ENCODE measurements at regions not wholly inside any gene's neighbourhood (a gene's known extent, or its start where the extent isn't known, plus 50 kb on each side); places are given as distances from the start of the nearest gene placed in this dataset.
"Not testable (repeated sequence)": the region's sequence is repeated elsewhere in the genome, so short reads cannot be mapped to it uniquely, and the experiment has no call there.

DNA sequence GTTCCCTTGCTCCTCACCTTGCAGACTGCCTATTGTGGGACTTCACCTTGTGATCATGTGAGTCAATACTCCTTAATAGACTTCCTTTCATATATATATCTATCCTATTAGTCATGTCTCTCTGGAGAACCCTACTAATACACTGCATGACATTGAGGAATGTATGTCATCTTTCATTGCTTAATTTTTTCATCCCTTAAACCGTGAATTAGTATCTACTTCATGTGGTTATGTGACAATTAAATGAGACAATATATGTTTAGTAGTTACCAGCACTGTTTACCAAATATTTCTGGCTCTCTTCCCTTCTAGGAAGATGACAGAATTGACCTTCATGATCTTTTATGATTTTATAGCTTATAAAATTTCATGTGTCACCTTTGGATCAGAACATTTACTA lies 759.5 kb downstream of the GRXCR1 start:
- H3K27ac ChIP-seq, result no peak overlapping the region
- H3K36me3 ChIP-seq, result no peaks in the 10 kb centered on the region
- H3K4me3 ChIP-seq, result no peak overlapping the region
- no peak for DNase-seq
- H3K4me1 ChIP-seq (ENCODE audit: insufficient read depth), result no peaks in the 10 kb centered on the region
- no peaks in the 10 kb centered on the region for H3K9me3 ChIP-seq
- no peaks in the 10 kb centered on the region for H3K27me3 ChIP-seq
- intact Hi-C loops (cut with DNase I), result no loop called here
- 77 to 97% (median 88%) methylated on average over 1 of the region's 1 CpG for WGBS, 3 donors
- TF ChIP-seq EP300 (IDR thresholded peaks at IDR 0.05), result no peak
- TF ChIP-seq, protein P1, sequence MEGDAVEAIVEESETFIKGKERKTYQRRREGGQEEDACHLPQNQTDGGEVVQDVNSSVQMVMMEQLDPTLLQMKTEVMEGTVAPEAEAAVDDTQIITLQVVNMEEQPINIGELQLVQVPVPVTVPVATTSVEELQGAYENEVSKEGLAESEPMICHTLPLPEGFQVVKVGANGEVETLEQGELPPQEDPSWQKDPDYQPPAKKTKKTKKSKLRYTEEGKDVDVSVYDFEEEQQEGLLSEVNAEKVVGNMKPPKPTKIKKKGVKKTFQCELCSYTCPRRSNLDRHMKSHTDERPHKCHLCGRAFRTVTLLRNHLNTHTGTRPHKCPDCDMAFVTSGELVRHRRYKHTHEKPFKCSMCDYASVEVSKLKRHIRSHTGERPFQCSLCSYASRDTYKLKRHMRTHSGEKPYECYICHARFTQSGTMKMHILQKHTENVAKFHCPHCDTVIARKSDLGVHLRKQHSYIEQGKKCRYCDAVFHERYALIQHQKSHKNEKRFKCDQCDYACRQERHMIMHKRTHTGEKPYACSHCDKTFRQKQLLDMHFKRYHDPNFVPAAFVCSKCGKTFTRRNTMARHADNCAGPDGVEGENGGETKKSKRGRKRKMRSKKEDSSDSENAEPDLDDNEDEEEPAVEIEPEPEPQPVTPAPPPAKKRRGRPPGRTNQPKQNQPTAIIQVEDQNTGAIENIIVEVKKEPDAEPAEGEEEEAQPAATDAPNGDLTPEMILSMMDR (IDR thresholded peaks at IDR 0.05), result no peak
- no peak for TF ChIP-seq POLR2A (IDR thresholded peaks at IDR 0.05)

DNA sequence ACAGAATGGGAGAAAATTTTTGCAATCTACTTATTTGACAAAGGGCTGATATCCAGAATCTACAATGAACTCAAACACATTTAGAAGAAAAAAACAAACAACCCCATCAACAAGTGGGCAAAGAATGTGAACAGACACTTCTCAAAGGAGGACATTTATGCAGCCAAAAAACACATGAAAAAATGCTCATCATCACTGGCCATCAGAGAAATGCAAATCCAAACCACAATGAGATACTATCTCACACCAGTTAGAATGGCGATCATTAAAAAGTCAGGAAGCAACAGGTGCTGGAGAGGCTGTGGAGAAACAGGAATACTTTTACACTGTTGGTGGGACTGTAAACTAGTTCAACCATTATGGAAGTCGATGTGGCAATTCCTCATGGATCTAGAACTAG lies 767.0 kb downstream of the GRXCR1 start:
- intact Hi-C loops (cut with DNase I); H3K4me3 ChIP-seq; H3K4me1 ChIP-seq (ENCODE audit: insufficient read depth); H3K27ac ChIP-seq; H3K9me3 ChIP-seq; H3K27me3 ChIP-seq; DNase-seq; H3K36me3 ChIP-seq: not testable (repeated sequence)
- whole genome bisulfite sequencing, 3 donors, result 92 to 96% (median 93%) methylated on average over 2 of the region's 2 CpGs

DNA sequence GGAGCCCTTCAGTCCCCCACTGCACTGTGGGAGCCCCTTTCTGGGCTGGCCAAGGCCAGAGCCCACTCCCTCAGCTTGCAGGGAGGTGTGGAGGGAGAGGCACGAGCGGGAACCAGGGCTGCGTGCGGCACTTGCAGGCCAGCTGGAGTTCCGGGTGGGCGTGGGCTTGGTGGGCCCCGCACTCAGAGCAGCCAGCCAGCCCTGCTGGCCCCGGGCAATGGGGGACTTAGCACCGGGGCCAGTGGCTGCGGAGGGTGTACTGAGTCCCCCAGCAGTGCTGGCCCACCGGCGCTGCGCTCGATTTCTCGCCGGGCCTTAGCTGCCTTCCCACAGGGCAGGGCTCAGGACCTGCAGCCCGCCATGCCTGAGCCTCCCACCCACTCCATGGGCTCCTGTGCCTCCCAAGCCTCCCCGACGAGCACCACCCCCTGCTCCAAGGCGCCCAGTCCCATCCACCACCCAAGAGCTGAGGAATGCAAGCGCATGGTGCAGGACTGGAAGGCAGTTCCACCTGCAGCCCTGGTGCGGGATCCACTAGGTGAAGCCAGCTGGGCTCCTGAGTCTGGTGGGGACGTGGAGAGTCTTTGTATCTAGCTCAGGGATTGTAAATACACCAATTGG lies 776.2 kb downstream of the KCTD8 start:
- H3K9me3 ChIP-seq; H3K36me3 ChIP-seq; H3K4me1 ChIP-seq (ENCODE audit: insufficient read depth); H3K27me3 ChIP-seq; DNase-seq; intact Hi-C loops (cut with DNase I); H3K27ac ChIP-seq; H3K4me3 ChIP-seq: not testable (repeated sequence)
- WGBS, 3 donors, result 91 to 95% (median 92%) methylated on average over 8 to 23 of the region's 23 CpGs

DNA sequence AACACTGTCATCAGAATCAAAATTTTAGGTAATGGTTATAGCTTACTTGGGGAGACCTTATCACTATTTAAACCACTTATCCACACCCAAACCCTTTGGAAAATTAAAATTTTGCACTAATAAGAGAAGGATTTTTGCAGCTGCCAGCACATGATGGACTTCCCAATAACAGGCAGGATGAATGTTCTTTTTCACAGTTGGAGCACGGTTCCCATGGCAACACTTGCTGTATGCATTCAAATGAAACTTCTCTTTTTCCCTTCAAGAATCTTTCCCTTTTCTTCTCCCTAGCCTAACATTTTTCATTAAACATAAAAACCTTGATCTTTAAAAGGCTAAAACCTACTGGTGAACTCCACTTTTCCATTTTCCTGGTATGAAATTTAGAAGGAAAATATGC lies 768.2 kb downstream of the KCTD8 start:
- Histone ChIP-seq H3K9me3 (no peaks in the 10 kb centered on the region), H3K4me3 (no peak overlapping the region), H3K36me3 (no peaks in the 10 kb centered on the region), H3K27me3 (no peaks in the 10 kb centered on the region), H3K27ac (no peak overlapping the region), H3K4me1 (ENCODE audit: insufficient read depth) (no peaks in the 10 kb centered on the region)
- intact Hi-C loops (cut with DNase I), result no loop called here
- TF ChIP-seq EP300 (IDR thresholded peaks at IDR 0.05) (no peak), POLR2A (IDR thresholded peaks at IDR 0.05) (no peak)
- TF ChIP-seq, protein P1 (IDR thresholded peaks at IDR 0.05), result no peak
- DNase-seq, result no peak
- 67 to 89% (median 88%) methylated on average over 1 of the region's 1 CpG for WGBS, 3 donors

DNA sequence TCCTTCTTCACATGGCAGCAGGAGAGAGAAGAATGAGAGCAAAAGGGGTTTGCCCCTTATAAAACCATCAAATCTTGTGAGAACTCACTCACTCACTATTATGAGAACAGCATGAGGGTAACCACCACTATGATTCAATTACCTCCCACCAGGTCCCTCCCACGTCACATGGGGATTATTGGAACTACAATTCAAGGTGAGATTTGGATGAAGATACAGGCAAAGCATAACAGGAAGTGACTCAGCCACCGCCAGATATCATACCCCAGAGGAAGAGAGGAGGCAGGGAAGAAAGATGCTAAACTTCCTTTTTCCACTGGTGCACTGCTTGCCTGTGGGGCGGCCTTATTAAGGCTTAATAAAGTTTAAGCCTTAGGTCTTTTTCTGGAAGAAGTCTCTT lies 766.1 kb downstream of the KCTD8 start:
- DNase-seq, result no peak
- intact Hi-C loops (cut with DNase I), result no loop called here
- H3K27me3 ChIP-seq, result no peaks in the 10 kb centered on the region
- WGBS, 3 donors, result 71 to 85% (median 71%) methylated on average over 3 of the region's 3 CpGs
- H3K9me3 ChIP-seq, result no peaks in the 10 kb centered on the region
- no peaks in the 10 kb centered on the region for H3K4me1 ChIP-seq (ENCODE audit: insufficient read depth)
- no peak overlapping the region for H3K4me3 ChIP-seq
- H3K27ac ChIP-seq, result no peak overlapping the region
- TF ChIP-seq, protein P1 (IDR thresholded peaks at IDR 0.05), result no peak
- TF ChIP-seq POLR2A (IDR thresholded peaks at IDR 0.05) (no peak), EP300 (IDR thresholded peaks at IDR 0.05) (no peak)
- H3K36me3 ChIP-seq, result no peaks in the 10 kb centered on the region
